HepG2 (cell line): ENCODE measurements at regions not wholly inside any gene's neighbourhood (a gene's known extent, or its start where the extent isn't known, plus 50 kb on each side); places are given as distances from the start of the nearest gene placed in this dataset.

Experiments
- HCFC1 ChIP-seq: fragments of 150-350 bp; IDR thresholded peaks from 2 replicates; pipeline ENCODE4 v1.6.1; 2014; ENCODE audit warnings: low read depth, low read length
- ZC3H13 ChIP-seq: sonication (generic); formaldehyde crosslinking; IDR thresholded peaks from 2 replicates; pipeline ENCODE4 v1.8.1; 2023; ENCODE audit warnings: mild to moderate bottlenecking, missing genetic modification reagents, moderate library complexity
- ZNF589 ChIP-seq: sonication (generic); formaldehyde crosslinking; conservative IDR thresholded peaks from 2 replicates; pipeline ENCODE4 v1.8.0; 2022; ENCODE audit warnings: mild to moderate bottlenecking, moderate library complexity, missing genetic modification reagents
- ZSCAN21 ChIP-seq: sonication (generic); formaldehyde crosslinking; IDR thresholded peaks from 2 replicates; pipeline ENCODE4 v1.8.0; 2022; ENCODE audit warnings: mild to moderate bottlenecking, missing genetic modification reagents, moderate library complexity, borderline replicate concordance
- TF ChIP-seq, protein P1 (sequence below): sonication (generic); formaldehyde crosslinking; IDR thresholded peaks from one replicate; pipeline ENCODE4 v1.5.1; 2020; ENCODE audit warnings: mild to moderate bottlenecking, missing genetic modification reagents; ENCODE audit errors: not compliant biosample characterization
- TF ChIP-seq, protein P2 (sequence below): sonication (generic); formaldehyde crosslinking; IDR thresholded peaks from 2 replicates; pipeline ENCODE4 v1.5.0; 2020; ENCODE audit warnings: mild to moderate bottlenecking, low read depth, missing genetic modification reagents, borderline replicate concordance
- TF ChIP-seq, protein P3 (sequence below): sonication (generic); formaldehyde crosslinking; IDR thresholded peaks from 2 replicates; pipeline ENCODE4 v1.4.0; 2020; ENCODE audit warnings: missing genetic modification reagents

DNA sequence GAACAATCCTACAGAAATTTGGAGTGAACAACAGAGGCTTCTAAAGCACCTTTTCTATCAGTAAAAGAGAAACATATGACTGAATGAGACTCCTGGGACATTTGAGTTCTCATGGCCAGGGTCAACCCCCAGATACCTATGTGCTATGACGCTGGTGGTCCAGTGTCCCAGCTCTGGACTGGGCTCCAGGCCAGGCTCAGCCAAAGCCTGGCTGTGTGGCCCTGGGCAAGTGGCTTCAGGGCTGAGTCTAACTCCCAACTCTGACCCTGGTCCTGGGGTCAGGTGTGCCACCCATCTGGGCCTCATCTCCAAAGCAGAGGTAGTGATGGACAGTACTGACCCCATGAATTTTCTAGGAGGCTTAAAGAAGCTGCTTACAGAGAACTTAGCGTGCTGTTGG lies 147.8 kb downstream of the FBLN2 start (continued):
- TF ChIP-seq, protein P1, sequence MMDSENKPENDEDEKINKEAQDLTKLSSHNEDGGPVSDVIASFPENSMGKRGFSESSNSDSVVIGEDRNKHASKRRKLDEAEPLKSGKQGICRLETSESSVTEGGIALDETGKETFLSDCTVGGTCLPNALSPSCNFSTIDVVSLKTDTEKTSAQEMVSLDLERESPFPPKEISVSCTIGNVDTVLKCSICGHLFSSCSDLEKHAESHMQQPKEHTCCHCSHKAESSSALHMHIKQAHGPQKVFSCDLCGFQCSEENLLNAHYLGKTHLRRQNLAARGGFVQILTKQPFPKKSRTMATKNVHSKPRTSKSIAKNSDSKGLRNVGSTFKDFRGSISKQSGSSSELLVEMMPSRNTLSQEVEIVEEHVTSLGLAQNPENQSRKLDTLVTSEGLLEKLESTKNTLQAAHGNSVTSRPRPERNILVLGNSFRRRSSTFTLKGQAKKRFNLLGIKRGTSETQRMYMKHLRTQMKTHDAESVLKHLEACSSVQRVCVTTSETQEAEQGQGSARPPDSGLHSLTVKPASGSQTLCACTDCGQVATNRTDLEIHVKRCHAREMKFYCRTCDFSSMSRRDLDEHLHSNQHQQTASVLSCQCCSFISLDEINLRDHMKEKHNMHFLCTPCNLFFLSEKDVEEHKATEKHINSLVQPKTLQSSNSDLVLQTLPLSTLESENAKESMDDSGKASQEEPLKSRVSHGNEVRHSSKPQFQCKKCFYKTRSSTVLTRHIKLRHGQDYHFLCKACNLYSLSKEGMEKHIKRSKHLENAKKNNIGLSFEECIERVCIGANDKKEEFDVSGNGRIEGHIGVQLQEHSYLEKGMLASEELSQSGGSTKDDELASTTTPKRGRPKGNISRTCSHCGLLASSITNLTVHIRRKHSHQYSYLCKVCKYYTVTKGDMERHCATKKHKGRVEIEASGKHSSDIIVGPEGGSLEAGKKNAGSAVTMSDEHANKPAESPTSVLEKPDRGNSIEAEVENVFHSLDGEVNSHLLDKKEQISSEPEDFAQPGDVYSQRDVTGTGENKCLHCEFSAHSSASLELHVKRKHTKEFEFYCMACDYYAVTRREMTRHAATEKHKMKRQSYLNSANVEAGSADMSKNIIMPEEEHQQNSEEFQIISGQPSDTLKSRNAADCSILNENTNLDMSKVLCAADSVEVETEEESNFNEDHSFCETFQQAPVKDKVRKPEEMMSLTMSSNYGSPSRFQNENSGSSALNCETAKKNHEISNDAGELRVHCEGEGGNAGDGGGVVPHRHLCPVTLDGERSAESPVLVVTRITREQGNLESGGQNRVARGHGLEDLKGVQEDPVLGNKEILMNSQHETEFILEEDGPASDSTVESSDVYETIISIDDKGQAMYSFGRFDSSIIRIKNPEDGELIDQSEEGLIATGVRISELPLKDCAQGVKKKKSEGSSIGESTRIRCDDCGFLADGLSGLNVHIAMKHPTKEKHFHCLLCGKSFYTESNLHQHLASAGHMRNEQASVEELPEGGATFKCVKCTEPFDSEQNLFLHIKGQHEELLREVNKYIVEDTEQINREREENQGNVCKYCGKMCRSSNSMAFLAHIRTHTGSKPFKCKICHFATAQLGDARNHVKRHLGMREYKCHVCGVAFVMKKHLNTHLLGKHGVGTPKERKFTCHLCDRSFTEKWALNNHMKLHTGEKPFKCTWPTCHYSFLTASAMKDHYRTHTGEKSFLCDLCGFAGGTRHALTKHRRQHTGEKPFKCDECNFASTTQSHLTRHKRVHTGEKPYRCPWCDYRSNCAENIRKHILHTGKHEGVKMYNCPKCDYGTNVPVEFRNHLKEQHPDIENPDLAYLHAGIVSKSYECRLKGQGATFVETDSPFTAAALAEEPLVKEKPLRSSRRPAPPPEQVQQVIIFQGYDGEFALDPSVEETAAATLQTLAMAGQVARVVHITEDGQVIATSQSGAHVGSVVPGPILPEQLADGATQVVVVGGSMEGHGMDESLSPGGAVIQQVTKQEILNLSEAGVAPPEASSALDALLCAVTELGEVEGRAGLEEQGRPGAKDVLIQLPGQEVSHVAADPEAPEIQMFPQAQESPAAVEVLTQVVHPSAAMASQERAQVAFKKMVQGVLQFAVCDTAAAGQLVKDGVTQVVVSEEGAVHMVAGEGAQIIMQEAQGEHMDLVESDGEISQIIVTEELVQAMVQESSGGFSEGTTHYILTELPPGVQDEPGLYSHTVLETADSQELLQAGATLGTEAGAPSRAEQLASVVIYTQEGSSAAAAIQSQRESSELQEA (CRISPR knock-in tag), result no peak
- TF ChIP-seq, protein P2, sequence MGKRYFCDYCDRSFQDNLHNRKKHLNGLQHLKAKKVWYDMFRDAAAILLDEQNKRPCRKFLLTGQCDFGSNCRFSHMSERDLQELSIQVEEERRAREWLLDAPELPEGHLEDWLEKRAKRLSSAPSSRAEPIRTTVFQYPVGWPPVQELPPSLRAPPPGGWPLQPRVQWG (CRISPR knock-in tag), result no peak
- TF ChIP-seq ZNF589 (CRISPR knock-in tag) (no peak), ZSCAN21 (no peak), HCFC1 (no peak), ZC3H13 (CRISPR knock-in tag) (no peak)
- TF ChIP-seq, protein P3, sequence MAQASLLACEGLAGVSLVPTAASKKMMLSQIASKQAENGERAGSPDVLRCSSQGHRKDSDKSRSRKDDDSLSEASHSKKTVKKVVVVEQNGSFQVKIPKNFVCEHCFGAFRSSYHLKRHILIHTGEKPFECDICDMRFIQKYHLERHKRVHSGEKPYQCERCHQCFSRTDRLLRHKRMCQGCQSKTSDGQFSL (CRISPR knock-in tag), result no peak
